Smooth muscle cell (in vitro differentiated cells): ENCODE measurements at regions not wholly inside any gene's neighbourhood (a gene's known extent, or its start where the extent isn't known, plus 50 kb on each side); places are given as distances from the start of the nearest gene placed in this dataset.

Experiments used
- DNase-seq: peaks from one replicate; lab custom pipeline; 2025; ENCODE audit not compliant: unreplicated experiment; lab: John Stamatoyannopoulos, UW
- H2AFZ ChIP-seq: fragments of 200-600 bp; sonication (generic); 2 replicates; pipeline ENCODE4 v1.6.0; 2016; ENCODE audit warnings: antibody characterized with exemption, low read depth, mild to moderate bottlenecking
- H3F3A ChIP-seq: fragments of 200-600 bp; sonication (generic); 2 replicates; pipeline ENCODE4 v1.6.0; 2017; ENCODE audit warnings: antibody characterized with exemption, low read depth
- H3K27ac ChIP-seq: fragments of 200-600 bp; sonication (generic); 2 replicates; pipeline ENCODE4 v1.5.1; 2016; ENCODE audit warnings: low read depth, mild to moderate bottlenecking
- H3K27me3 ChIP-seq: fragments of 200-600 bp; sonication (generic); 2 replicates; pipeline ENCODE4 v1.6.1; 2016; ENCODE audit warnings: low read depth, mild to moderate bottlenecking
- H3K36me3 ChIP-seq: fragments of 200-600 bp; sonication (generic); 2 replicates; pipeline ENCODE4 v1.5.1; 2016; ENCODE audit warnings: low read depth
- H3K4me1 ChIP-seq: fragments of 200-600 bp; sonication (generic); 2 replicates; pipeline ENCODE4 v1.5.1; 2016; ENCODE audit warnings: low read depth
- H3K4me2 ChIP-seq: fragments of 200-600 bp; sonication (generic); 2 replicates; pipeline ENCODE4 v1.6.0; 2016; ENCODE audit warnings: mild to moderate bottlenecking
- H3K4me3 ChIP-seq: fragments of 200-600 bp; sonication (generic); 2 replicates; pipeline ENCODE4 v1.5.1; 2016; ENCODE audit warnings: mild to moderate bottlenecking
- H3K79me2 ChIP-seq: fragments of 200-600 bp; sonication (generic); 2 replicates; pipeline ENCODE4 v1.6.0; 2016; ENCODE audit warnings: low read depth, mild to moderate bottlenecking
- H3K9ac ChIP-seq: fragments of 200-600 bp; sonication (generic); 2 replicates; pipeline ENCODE4 v1.6.0; 2016; ENCODE audit warnings: low read depth
- H3K9me3 ChIP-seq: fragments of 200-600 bp; sonication (generic); replicated peaks from 2 replicates; pipeline ENCODE4 v1.5.1; 2016; ENCODE audit warnings: low read depth
- H4K20me1 ChIP-seq: fragments of 200-600 bp; sonication (generic); 2 replicates; pipeline ENCODE4 v1.6.0; 2016; ENCODE audit warnings: low read depth
- CTCF ChIP-seq: fragments of 200-600 bp; sonication (generic); IDR thresholded peaks from 2 replicates; pipeline ENCODE4 v1.5.1; 2017; ENCODE audit warnings: borderline replicate concordance, mild to moderate bottlenecking, antibody characterized with exemption; ENCODE audit not compliant: insufficient read depth, poor library complexity, severe bottlenecking
- WGBS: methylation state at CpG from one replicate; pipeline ENCODE4 v1.1.7; 2016; ENCODE audit warnings: low lambda C conversion rate; 5-methylcytosine and 5-hydroxymethylcytosine counted together

DNA sequence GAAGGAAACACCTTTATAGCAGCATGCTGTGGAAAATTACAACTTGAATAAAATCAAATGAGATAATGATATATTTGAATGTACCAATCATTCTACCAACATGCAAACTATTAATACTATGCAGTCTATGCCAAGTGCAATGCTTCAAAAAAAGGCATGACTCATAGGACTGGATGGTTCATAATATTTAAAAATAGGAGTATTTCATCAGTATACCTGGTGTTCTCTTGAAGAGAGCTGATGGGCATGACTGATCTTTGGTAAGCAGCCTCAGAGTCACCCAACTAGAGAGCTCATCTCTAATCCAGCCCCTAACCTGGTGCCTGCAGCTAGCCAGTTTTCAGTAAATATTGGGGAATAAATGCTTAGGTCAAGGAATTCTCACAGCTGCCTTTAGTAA lies 434.7 kb upstream of the ARRDC4 start:
- Histone ChIP-seq H3K4me1 (no peaks in the 10 kb centered on the region), H2AFZ (no peak overlapping the region), H4K20me1 (no peaks in the 10 kb centered on the region), H3K36me3 (no peaks in the 10 kb centered on the region), H3K27ac (no peak overlapping the region), H3F3A (no peaks in the 10 kb centered on the region), H3K79me2 (no peaks in the 10 kb centered on the region), H3K4me2 (no peak overlapping the region), H3K27me3 (no peaks in the 10 kb centered on the region), H3K4me3 (no peak overlapping the region), H3K9me3 (no peaks in the 10 kb centered on the region), H3K9ac (no peak overlapping the region)
- no peak for DNase-seq
- TF ChIP-seq CTCF, result no peak

DNA sequence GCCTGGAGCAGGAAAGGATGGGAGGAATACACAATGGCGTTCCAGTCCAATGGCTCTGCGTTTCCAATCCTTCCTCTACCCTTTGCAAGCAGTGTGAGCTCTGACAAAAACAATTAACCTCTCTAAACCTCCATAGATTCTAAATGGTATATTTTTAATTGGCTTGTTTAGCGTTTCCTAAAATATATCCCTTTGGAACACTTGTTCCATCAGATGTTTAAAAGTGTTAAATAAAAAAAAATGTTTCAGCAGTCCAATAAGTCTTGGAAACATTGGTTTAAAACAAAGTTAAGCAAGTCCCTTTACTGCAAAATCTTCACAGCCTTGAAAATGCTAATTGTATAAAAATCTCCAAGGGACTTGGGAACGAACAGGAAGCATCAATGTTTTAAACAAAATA lies 432.3 kb upstream of the ARRDC4 start:
- no peak overlapping the region for H3K4me3 ChIP-seq
- no peaks in the 10 kb centered on the region for H3K36me3 ChIP-seq
- WGBS, result 86% methylated on average over 4 of the region's 4 CpGs
- TF ChIP-seq CTCF, result no peak
- no peak overlapping the region for H2AFZ ChIP-seq
- no peaks in the 10 kb centered on the region for H3K4me1 ChIP-seq
- no peak overlapping the region for H3K27ac ChIP-seq
- no peaks in the 10 kb centered on the region for H3K9me3 ChIP-seq
- H3F3A ChIP-seq, result no peaks in the 10 kb centered on the region
- no peaks in the 10 kb centered on the region for H3K27me3 ChIP-seq
- no peaks in the 10 kb centered on the region for H3K79me2 ChIP-seq
- H3K9ac ChIP-seq, result no peak overlapping the region
- no peak overlapping the region for H3K4me2 ChIP-seq
- DNase-seq, result no peak
- no peaks in the 10 kb centered on the region for H4K20me1 ChIP-seq

GRCh38 chr15:97545799-97546198 lies 414.7 kb upstream of the ARRDC4 start:
- no peaks in the 10 kb centered on the region for H3K27me3 ChIP-seq
- no peaks in the 10 kb centered on the region for H3K79me2 ChIP-seq
- no peak overlapping the region for H3K27ac ChIP-seq
- no peaks in the 10 kb centered on the region for H3K9me3 ChIP-seq
- no peak for TF ChIP-seq CTCF
- no peaks in the 10 kb centered on the region for H3K4me1 ChIP-seq
- no peak overlapping the region for H3K4me3 ChIP-seq
- no peak for DNase-seq
- no peak overlapping the region for H3K4me2 ChIP-seq
- no peaks in the 10 kb centered on the region for H3K36me3 ChIP-seq
- no peaks in the 10 kb centered on the region for H3F3A ChIP-seq
- H4K20me1 ChIP-seq, result no peaks in the 10 kb centered on the region
- no peak overlapping the region for H3K9ac ChIP-seq
- 44% methylated on average over 1 of the region's 1 CpG for WGBS
- H2AFZ ChIP-seq, result no peak overlapping the region

- no peak for DNase-seq
- no peaks in the 10 kb centered on the region for H3K36me3 ChIP-seq
- no peaks in the 10 kb centered on the region for H3K79me2 ChIP-seq
- H3F3A ChIP-seq, result no peaks in the 10 kb centered on the region
- no peak overlapping the region for H3K9ac ChIP-seq
- no peak overlapping the region for H3K27ac ChIP-seq
- TF ChIP-seq CTCF, result no peak
- H2AFZ ChIP-seq, result no peak overlapping the region
- H4K20me1 ChIP-seq, result no peaks in the 10 kb centered on the region
- H3K27me3 ChIP-seq, result no peaks in the 10 kb centered on the region
- H3K4me3 ChIP-seq, result no peak overlapping the region
- WGBS, result 86% methylated on average over 2 of the region's 2 CpGs
- H3K9me3 ChIP-seq, result no peaks in the 10 kb centered on the region
- H3K4me1 ChIP-seq, result no peaks in the 10 kb centered on the region
- H3K4me2 ChIP-seq, result no peak overlapping the region
Observed at GRCh38 chr15:97547381-97547780, 413.1 kb upstream of the ARRDC4 start.
